Left lung (tissue), 4 donors: ENCODE measurements at regions not wholly inside any gene's neighbourhood (a gene's known extent, or its start where the extent isn't known, plus 50 kb on each side); places are given as distances from the start of the nearest gene placed in this dataset.

Experiments
- ATAC-seq: fragments of 200-7000 bp; cut with Tn5 transposase; one replicate; pipeline ENCODE4 v1.9.1; 2020; ENCODE audit warnings: moderate library complexity
- DNase-seq, 4 donors: peaks; one replicate each; pipeline ENCODE4 v3.0.0-alpha.2; 2013 to 2020
- H3K27ac ChIP-seq, 2 donors: fragments of 200-600 bp; sonication (generic) in 1 of 2; one replicate each; pipeline versions ENCODE4 v1.5.0 to v1.8.0; 2020 to 2021
- H3K27me3 ChIP-seq, 2 donors: fragments of 200-600 bp; sonication (generic) in 1 of 2; one replicate each; pipeline versions ENCODE4 v1.5.0 to v1.8.0; 2020 to 2021
- H3K36me3 ChIP-seq, 2 donors: fragments of 200-600 bp; sonication (generic) in 1 of 2; one replicate each; pipeline versions ENCODE4 v1.5.0 to v1.8.0; 2020 to 2021
- H3K4me1 ChIP-seq, 2 donors: fragments of 200-600 bp; one replicate each; pipeline ENCODE4 v1.8.0; 2021
- H3K4me3 ChIP-seq, 2 donors: fragments of 200-600 bp; sonication (generic) in 1 of 2; one replicate each; pipeline versions ENCODE4 v1.5.0 to v1.8.0; 2020 to 2021; ENCODE audit warnings: mild to moderate bottlenecking in 1 of 2
- H3K9me3 ChIP-seq, 2 donors: fragments of 200-600 bp; sonication (generic) in 1 of 2; one replicate each; pipeline versions ENCODE4 v1.5.0 to v1.8.0; 2020 to 2021
- CTCF ChIP-seq, 2 donors: fragments of 200-600 bp; sonication (generic) in 1 of 2; IDR thresholded peaks; one replicate each; pipeline versions ENCODE4 v1.5.0 to v1.8.0; 2021; ENCODE audit warnings: antibody characterized with exemption in 2 of 2
- intact Hi-C, 2 donors: fragments of 100-400 bp; cut with DNase I; formaldehyde crosslinking; loops; one replicate each; pipeline versions ENCODE4 v1.11.2 to v1.14.2; 2022
- donor health status: DM: no; HTN: yes; CAD: no.
- donor health status: DM: no; HTN: no; CAD: no.

DNA sequence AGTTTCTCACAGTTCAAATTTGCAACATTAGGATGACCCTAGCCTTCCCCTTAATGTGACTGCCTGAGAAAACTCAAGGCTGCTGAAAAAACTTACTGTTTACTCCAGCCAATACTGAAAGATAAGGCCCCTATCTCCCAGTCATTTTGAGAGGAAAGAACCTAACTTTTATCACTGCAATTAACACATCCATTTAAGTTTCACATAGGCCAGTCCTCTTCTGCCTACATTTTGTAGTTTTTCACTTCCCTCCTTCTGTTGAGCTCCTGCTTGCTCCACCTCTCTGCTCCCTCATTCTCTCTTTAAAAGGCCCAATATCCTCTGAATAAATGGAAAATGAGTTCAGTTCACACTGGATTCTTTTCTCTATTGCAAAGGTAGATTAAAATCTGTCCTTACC is 1996.2 kb upstream of the FLRT2 start:
- Histone ChIP-seq H3K4me3 (no peak overlapping the region), H3K36me3 (no peaks in the 10 kb centered on the region), H3K4me1 (no peaks in the 10 kb centered on the region), H3K9me3 (no peaks in the 10 kb centered on the region), H3K27ac (no peak overlapping the region), H3K27me3 (no peaks in the 10 kb centered on the region)
- no peak for TF ChIP-seq CTCF (IDR thresholded peaks at IDR 0.05)
- ATAC-seq (no peak), DNase-seq (no peak)
- intact Hi-C loops: no loop called here

- intact Hi-C loops: no loop called here
- H3K36me3 ChIP-seq: no peaks in the 10 kb centered on the region
- no peak for DNase-seq
- no peaks in the 10 kb centered on the region for H3K27me3 ChIP-seq
- H3K4me3 ChIP-seq: no peak overlapping the region
- H3K9me3 ChIP-seq: no peaks in the 10 kb centered on the region
- no peak for ATAC-seq
- TF ChIP-seq CTCF (IDR thresholded peaks at IDR 0.05): no peak
- no peak overlapping the region for H3K27ac ChIP-seq
- no peaks in the 10 kb centered on the region for H3K4me1 ChIP-seq
Observed at GRCh38 chr14:83534995-83535394, 1994.9 kb upstream of the FLRT2 start.

DNA sequence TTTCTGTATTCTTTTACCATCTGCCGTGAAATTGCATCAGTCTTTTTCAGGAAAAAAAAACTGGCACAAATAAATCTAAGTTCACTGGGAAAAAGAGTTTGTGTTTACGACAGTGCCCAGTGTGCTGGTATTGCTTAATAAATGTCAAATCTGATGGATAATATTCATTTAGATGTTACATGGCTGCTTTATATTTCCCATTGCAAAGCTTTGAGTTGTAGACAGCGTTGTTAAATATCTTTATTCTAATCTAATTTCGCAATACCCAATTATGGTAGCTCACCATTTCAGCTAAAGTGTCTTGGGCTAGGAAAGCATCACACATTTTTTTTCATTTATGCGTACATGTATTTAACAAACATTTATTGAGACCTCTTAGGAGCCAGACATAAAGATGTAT is 1994.5 kb upstream of the FLRT2 start:
- no peaks in the 10 kb centered on the region for H3K4me1 ChIP-seq
- no peaks in the 10 kb centered on the region for H3K9me3 ChIP-seq
- no peak overlapping the region for H3K27ac ChIP-seq
- intact Hi-C loops: no loop called here
- no peak for TF ChIP-seq CTCF (IDR thresholded peaks at IDR 0.05)
- H3K36me3 ChIP-seq: no peaks in the 10 kb centered on the region
- DNase-seq (no peak), ATAC-seq (no peak)
- H3K4me3 ChIP-seq: no peak overlapping the region
- no peaks in the 10 kb centered on the region for H3K27me3 ChIP-seq

DNA sequence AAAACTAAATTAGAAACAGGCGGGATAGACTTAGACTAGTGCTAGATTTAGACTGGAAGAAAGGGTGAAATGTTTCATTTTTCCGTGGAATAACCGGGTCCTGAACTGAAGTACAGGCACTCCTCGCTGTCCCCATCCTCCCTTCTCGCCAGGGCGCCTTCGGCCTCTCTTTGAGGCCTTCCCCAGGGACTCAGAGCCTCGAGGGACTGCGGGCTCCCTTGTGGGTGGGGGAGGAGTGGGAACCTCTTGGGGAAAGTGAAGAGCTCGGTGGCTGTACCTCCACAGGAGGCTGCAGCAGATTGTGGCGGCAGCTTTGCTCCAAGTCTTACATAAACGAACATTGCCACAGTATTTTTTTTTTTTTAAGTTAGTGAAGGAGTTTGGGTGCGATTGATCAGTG is 1988.8 kb upstream of the FLRT2 start:
- Histone ChIP-seq H3K4me1 (no peaks in the 10 kb centered on the region), H3K9me3 (peaks cover 0 to 2% of the 10 kb centered on the region in 2 donors), H3K36me3 (no peaks in the 10 kb centered on the region), H3K27me3 (no peaks in the 10 kb centered on the region), H3K4me3 (no peak overlapping the region), H3K27ac (no peak overlapping the region)
- DNase-seq: no peak
- TF ChIP-seq CTCF (IDR thresholded peaks at IDR 0.05): no peak
- ATAC-seq: no peak
- intact Hi-C loops: no loop called here

GRCh38 chr14:83548061-83548839 is 1981.7 kb upstream of the FLRT2 start:
- ATAC-seq: no peak

More at GRCh38 chr14:83548061-83548839, 1981.7 kb upstream of the FLRT2 start:
- Histone ChIP-seq H3K36me3 (no peaks in the 10 kb centered on the region), H3K27ac (no peak overlapping the region), H3K9me3 (peaks cover 0 to 6% of the 10 kb centered on the region in 2 donors), H3K4me3 (no peak overlapping the region), H3K27me3 (no peaks in the 10 kb centered on the region), H3K4me1 (no peaks in the 10 kb centered on the region)
- intact Hi-C loops: no loop called here
- no peak for DNase-seq
- no peak for TF ChIP-seq CTCF (IDR thresholded peaks at IDR 0.05)
